Astrocyte (in vitro differentiated cells and primary cell): ENCODE measurements at regions not wholly inside any gene's neighbourhood (a gene's known extent, or its start where the extent isn't known, plus 50 kb on each side); places are given as distances from the start of the nearest gene placed in this dataset.

Source experiments
- DNase-seq: peaks from one replicate; pipeline ENCODE4 v3.0.0-alpha.2; 2010; ENCODE audit warnings: low read depth
- FAIRE-seq: peaks from 2 replicates; lab custom pipeline; 2011; peaks lifted over from hg19 to GRCh38; lab: Jason Lieb, UNC
- H2AFZ ChIP-seq: 2 replicates; pipeline ENCODE4 v1.6.0; 2012; ENCODE audit warnings: low read depth, low read length, inconsistent platforms
- H3K27ac ChIP-seq: 2 replicates; pipeline ENCODE4 v1.5.1; 2011; ENCODE audit warnings: low read depth, low read length, inconsistent platforms
- H3K27me3 ChIP-seq: 2 replicates; pipeline ENCODE4 v1.6.0; 2011; ENCODE audit warnings: low read length, inconsistent platforms; ENCODE audit not compliant: insufficient read depth
- H3K36me3 ChIP-seq: 2 replicates; pipeline ENCODE4 v1.5.1; 2011; ENCODE audit warnings: low read length, inconsistent platforms; ENCODE audit not compliant: insufficient read depth
- H3K4me1 ChIP-seq: 2 replicates; pipeline ENCODE4 v1.5.1; 2011; ENCODE audit warnings: low read length, inconsistent platforms; ENCODE audit not compliant: insufficient read depth
- H3K4me2 ChIP-seq: 2 replicates; pipeline ENCODE4 v1.6.0; 2012; ENCODE audit warnings: low read length, inconsistent platforms
- H3K4me3 ChIP-seq: 2 replicates; pipeline ENCODE4 v1.5.1; 2011; ENCODE audit warnings: low read depth, mild to moderate bottlenecking, low read length, inconsistent platforms; ENCODE audit not compliant: insufficient read depth
- H3K79me2 ChIP-seq: 2 replicates; pipeline ENCODE4 v1.6.0; 2012; ENCODE audit warnings: mild to moderate bottlenecking, low read length, inconsistent platforms; ENCODE audit not compliant: insufficient read depth
- H3K9ac ChIP-seq: 2 replicates; pipeline ENCODE4 v1.6.0; 2012; ENCODE audit warnings: mild to moderate bottlenecking, low read length, inconsistent platforms
- H3K9me3 ChIP-seq: 2 replicates; pipeline ENCODE4 v1.5.1; 2012; ENCODE audit warnings: low read depth, mild to moderate bottlenecking, low read length, inconsistent platforms; ENCODE audit not compliant: insufficient read depth
- H4K20me1 ChIP-seq: 2 replicates; pipeline ENCODE4 v1.6.0; 2012; ENCODE audit warnings: low read length, inconsistent platforms; ENCODE audit not compliant: insufficient read depth
- H3K27ac Mint-ChIP-seq: one replicate; pipeline ENCODE4 v1.8.0; 2021; ENCODE audit warnings: mild to moderate bottlenecking, mixed read lengths; ENCODE audit not compliant: unreplicated experiment
- H3K27me3 Mint-ChIP-seq: one replicate; pipeline ENCODE4 v1.8.0; 2021; ENCODE audit warnings: low read depth, mixed read lengths; ENCODE audit not compliant: unreplicated experiment
- H3K36me3 Mint-ChIP-seq: one replicate; pipeline ENCODE4 v1.8.0; 2021; ENCODE audit warnings: low read depth, mixed read lengths; ENCODE audit not compliant: unreplicated experiment
- H3K4me1 Mint-ChIP-seq: one replicate; pipeline ENCODE4 v1.8.0; 2021; ENCODE audit warnings: low read depth, mixed read lengths; ENCODE audit not compliant: unreplicated experiment
- H3K4me3 Mint-ChIP-seq: one replicate; pipeline ENCODE4 v1.8.0; 2021; ENCODE audit warnings: mild to moderate bottlenecking, moderate library complexity, mixed read lengths; ENCODE audit not compliant: unreplicated experiment
- H3K9me3 Mint-ChIP-seq: one replicate; pipeline ENCODE4 v1.8.0; 2021; ENCODE audit warnings: mild to moderate bottlenecking, mixed read lengths; ENCODE audit not compliant: unreplicated experiment
- CTCF ChIP-seq: IDR thresholded peaks from 2 replicates; pipeline ENCODE4 v1.5.1; 2011; ENCODE audit warnings: low read depth, mild to moderate bottlenecking, inconsistent platforms, low read length, moderate library complexity; ENCODE audit not compliant: insufficient read depth
- EZH2 ChIP-seq: IDR thresholded peaks from 2 replicates; pipeline ENCODE4 v1.6.1; 2012; ENCODE audit warnings: mild to moderate bottlenecking, low read length, inconsistent platforms; ENCODE audit not compliant: insufficient read depth

- H3K4me3 ChIP-seq, result no peak overlapping the region
- no peaks in the 10 kb centered on the region for H3K9me3 ChIP-seq
- H2AFZ ChIP-seq, result no peak overlapping the region
- Mint-ChIP-seq H3K27me3 (no peaks in the 10 kb centered on the region), H3K27ac (peak overlapping the region; percentile 77), H3K4me1 (peaks cover 26% of the 10 kb centered on the region), H3K36me3 (no peaks in the 10 kb centered on the region), H3K4me3 (no peak overlapping the region), H3K9me3 (no peaks in the 10 kb centered on the region)
- H3K4me1 ChIP-seq, result peaks cover 22% of the 10 kb centered on the region
- H3K4me2 ChIP-seq, result peak overlapping the region; percentile 66
- TF ChIP-seq EZH2, result no peak
- no peak for TF ChIP-seq CTCF
- H4K20me1 ChIP-seq, result no peaks in the 10 kb centered on the region
- no peaks in the 10 kb centered on the region for H3K79me2 ChIP-seq
- H3K9ac ChIP-seq, result no peak overlapping the region
- peak; percentile 68 for FAIRE-seq
- H3K27ac ChIP-seq, result no peak overlapping the region
- H3K27me3 ChIP-seq, result no peaks in the 10 kb centered on the region
- DNase-seq, result no peak
- no peaks in the 10 kb centered on the region for H3K36me3 ChIP-seq
These were observed 126.2 kb upstream of the PFN2 start for GRCh38 chr3:150096700-150097587.

GRCh38 chr3:150094150-150094933 is 123.6 kb upstream of the PFN2 start:
- no peak for DNase-seq
- Histone ChIP-seq H3K27me3 (no peaks in the 10 kb centered on the region), H4K20me1 (no peaks in the 10 kb centered on the region), H3K4me2 (peak overlapping the region; percentile 6), H3K36me3 (no peaks in the 10 kb centered on the region), H3K9ac (no peak overlapping the region), H3K4me3 (no peak overlapping the region), H2AFZ (no peak overlapping the region), H3K27ac (no peak overlapping the region), H3K9me3 (no peaks in the 10 kb centered on the region), H3K79me2 (no peaks in the 10 kb centered on the region), H3K4me1 (peaks cover 24% of the 10 kb centered on the region)
- H3K27ac Mint-ChIP-seq, result no peak overlapping the region
- peaks cover 26% of the 10 kb centered on the region for H3K4me1 Mint-ChIP-seq
- no peaks in the 10 kb centered on the region for H3K27me3 Mint-ChIP-seq
- no peak for TF ChIP-seq EZH2
- no peak for TF ChIP-seq CTCF
- no peak overlapping the region for H3K4me3 Mint-ChIP-seq
- no peaks in the 10 kb centered on the region for H3K36me3 Mint-ChIP-seq
- FAIRE-seq, result no peak
- no peaks in the 10 kb centered on the region for H3K9me3 Mint-ChIP-seq
